PFSK-1 (cell line): ENCODE measurements at regions not wholly inside any gene's neighbourhood (a gene's known extent, or its start where the extent isn't known, plus 50 kb on each side); places are given as distances from the start of the nearest gene placed in this dataset.

ENCODE experiments used
- FOXP2 ChIP-seq: optimal IDR thresholded peaks from 2 replicates; pipeline ENCODE3; 2011; ENCODE audit warnings: borderline replicate concordance, control low read depth, inconsistent platforms; ENCODE audit not compliant: insufficient read depth; ENCODE audit errors: extremely low read length, extremely low read depth
- POLR2AphosphoS5 ChIP-seq: IDR thresholded peaks from 2 replicates; pipeline ENCODE4 v1.6.1; 2012; ENCODE audit warnings: low read depth, mild to moderate bottlenecking, control low read depth, low read length, moderate library complexity
- SIN3A ChIP-seq: IDR thresholded peaks from 2 replicates; pipeline ENCODE4 v1.6.1; 2012; ENCODE audit warnings: mild to moderate bottlenecking, low read length, moderate library complexity, borderline replicate concordance; ENCODE audit not compliant: insufficient read depth
- TAF1 ChIP-seq: IDR thresholded peaks from 2 replicates; pipeline ENCODE4 v1.6.1; 2012; ENCODE audit warnings: low read length, control low read depth, borderline replicate concordance; ENCODE audit not compliant: insufficient read depth
- TF ChIP-seq, protein P1 (sequence below), 2 experiments: IDR thresholded peaks; 2 replicates each; pipeline versions ENCODE4 v1.6.1 to v1.8.0; 2011 to 2012; ENCODE audit warnings: low read depth in 2 of 2, low read length in 2 of 2, control low read depth in 1 of 2, inconsistent platforms in 1 of 2, mild to moderate bottlenecking in 1 of 2, moderate library complexity in 1 of 2; ENCODE audit not compliant: insufficient read depth in 1 of 2

DNA sequence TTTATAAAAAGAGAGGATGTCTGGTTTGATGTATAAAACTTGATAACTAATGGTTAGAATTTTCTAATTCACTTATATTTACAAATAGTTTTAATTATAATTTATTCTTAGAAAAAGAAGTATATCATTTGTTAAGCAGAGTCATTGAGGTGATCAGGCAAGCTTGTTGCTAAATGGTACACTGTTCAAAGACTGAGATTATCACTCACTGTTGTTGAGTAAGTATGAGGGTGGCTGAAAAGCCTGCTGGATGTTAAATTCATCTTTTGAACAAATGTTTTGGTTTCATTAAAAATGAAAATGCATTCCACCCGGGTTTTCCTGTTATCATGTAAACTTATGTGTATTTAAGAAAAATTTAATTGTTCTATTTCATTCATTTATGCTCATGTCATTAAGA, 451.8 kb downstream of the ADAMTS20 start:
- TF ChIP-seq POLR2AphosphoS5 = no peak
- TF ChIP-seq FOXP2 = no peak
- no peak for TF ChIP-seq TAF1
- TF ChIP-seq, protein P1, sequence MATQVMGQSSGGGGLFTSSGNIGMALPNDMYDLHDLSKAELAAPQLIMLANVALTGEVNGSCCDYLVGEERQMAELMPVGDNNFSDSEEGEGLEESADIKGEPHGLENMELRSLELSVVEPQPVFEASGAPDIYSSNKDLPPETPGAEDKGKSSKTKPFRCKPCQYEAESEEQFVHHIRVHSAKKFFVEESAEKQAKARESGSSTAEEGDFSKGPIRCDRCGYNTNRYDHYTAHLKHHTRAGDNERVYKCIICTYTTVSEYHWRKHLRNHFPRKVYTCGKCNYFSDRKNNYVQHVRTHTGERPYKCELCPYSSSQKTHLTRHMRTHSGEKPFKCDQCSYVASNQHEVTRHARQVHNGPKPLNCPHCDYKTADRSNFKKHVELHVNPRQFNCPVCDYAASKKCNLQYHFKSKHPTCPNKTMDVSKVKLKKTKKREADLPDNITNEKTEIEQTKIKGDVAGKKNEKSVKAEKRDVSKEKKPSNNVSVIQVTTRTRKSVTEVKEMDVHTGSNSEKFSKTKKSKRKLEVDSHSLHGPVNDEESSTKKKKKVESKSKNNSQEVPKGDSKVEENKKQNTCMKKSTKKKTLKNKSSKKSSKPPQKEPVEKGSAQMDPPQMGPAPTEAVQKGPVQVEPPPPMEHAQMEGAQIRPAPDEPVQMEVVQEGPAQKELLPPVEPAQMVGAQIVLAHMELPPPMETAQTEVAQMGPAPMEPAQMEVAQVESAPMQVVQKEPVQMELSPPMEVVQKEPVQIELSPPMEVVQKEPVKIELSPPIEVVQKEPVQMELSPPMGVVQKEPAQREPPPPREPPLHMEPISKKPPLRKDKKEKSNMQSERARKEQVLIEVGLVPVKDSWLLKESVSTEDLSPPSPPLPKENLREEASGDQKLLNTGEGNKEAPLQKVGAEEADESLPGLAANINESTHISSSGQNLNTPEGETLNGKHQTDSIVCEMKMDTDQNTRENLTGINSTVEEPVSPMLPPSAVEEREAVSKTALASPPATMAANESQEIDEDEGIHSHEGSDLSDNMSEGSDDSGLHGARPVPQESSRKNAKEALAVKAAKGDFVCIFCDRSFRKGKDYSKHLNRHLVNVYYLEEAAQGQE (IDR thresholded peaks at IDR 0.05; ENCODE audit: insufficient read depth in 1 of 2, low read depth in 2 of 2, low read length in 2 of 2) = no peak
- TF ChIP-seq SIN3A = no peak

DNA sequence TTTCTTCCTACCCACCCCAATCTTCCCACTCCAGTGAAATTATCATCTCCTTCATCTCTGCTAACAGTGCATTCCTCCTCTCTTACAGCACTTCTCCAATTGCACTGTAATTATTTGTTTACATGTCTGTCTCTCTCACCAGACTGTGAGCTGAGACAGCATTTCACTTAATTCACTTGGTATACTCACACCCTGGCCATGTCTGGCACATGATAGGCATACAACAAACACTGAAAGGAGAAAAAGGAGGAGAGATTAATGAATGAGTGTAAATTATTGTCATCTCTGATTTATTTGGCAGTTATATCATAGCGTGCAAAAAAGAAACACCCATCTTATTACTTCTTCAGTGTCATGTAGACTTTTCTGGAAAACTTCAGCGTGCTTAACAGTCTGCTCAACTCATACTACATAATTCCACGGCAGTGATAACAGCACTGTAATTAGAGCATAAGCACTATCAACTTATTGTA, 452.3 kb downstream of the ADAMTS20 start:
- TF ChIP-seq TAF1 (no peak), SIN3A (no peak), POLR2AphosphoS5 (no peak), FOXP2 (no peak)
- TF ChIP-seq, protein P1 (IDR thresholded peaks at IDR 0.05; ENCODE audit: insufficient read depth in 1 of 2, low read depth in 2 of 2, low read length in 2 of 2) = no peak

DNA sequence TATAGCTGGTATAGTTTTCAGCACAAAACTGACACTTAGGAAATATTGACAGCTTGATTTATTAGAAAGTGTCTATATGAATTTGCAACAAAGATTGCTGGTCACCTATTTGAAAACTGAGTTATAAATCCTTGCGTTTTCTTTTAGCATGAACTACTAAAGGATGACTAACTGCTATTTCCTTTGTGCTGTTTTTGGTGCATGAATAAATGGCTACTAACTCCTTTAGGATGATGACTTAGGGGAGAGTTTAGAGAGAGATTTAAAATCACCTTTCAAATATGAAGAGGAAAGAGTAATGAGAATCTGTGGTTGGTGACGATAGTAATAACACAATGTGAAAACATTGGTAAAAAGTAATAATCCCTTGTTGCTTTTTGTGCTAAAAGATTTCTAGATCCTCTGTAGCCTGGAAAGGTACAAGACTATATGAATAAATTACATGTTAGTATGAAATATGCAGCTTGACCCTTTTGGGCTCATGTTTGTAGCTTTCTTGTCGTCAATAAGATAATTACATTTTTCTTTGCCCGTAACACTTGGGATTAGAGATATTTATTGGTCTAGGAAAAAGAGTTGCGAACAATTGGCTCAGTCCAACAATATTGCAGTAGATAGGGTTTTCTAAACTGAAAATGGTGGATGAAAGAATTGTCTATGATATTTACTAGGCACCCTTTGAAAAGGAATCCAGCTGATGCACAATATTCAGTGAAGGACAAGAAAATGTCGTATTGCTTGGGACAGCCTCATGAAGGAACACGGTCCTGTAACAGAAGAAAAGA, 453.0 kb downstream of the ADAMTS20 start:
- TF ChIP-seq POLR2AphosphoS5 (no peak), FOXP2 (no peak), TAF1 (no peak), SIN3A (no peak)
- TF ChIP-seq, protein P1 (IDR thresholded peaks at IDR 0.05; ENCODE audit: insufficient read depth in 1 of 2, low read depth in 2 of 2, low read length in 2 of 2) = no peak

DNA sequence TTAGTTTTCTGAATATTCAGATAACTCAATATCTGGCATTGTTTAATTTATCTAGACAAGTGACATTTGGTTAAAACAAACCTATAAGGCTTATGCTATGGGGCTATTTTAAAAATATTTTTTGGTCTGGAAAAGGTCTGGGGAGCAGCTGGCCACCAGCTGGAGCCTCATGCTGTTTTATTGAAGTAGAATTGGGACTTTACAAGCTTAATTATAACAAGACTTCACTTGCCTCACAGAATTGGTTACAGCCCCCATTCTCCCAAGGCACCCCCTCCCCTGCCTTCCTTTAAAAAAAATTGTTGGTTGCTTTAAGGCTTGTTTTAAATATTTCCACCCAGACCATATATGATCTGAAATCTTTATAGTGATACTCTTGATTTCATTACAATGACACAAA, 453.9 kb downstream of the ADAMTS20 start:
- TF ChIP-seq FOXP2 = no peak
- no peak for TF ChIP-seq SIN3A
- no peak for TF ChIP-seq TAF1
- no peak for TF ChIP-seq POLR2AphosphoS5
- TF ChIP-seq, protein P1 (IDR thresholded peaks at IDR 0.05; ENCODE audit: insufficient read depth in 1 of 2, low read depth in 2 of 2, low read length in 2 of 2) = no peak

DNA sequence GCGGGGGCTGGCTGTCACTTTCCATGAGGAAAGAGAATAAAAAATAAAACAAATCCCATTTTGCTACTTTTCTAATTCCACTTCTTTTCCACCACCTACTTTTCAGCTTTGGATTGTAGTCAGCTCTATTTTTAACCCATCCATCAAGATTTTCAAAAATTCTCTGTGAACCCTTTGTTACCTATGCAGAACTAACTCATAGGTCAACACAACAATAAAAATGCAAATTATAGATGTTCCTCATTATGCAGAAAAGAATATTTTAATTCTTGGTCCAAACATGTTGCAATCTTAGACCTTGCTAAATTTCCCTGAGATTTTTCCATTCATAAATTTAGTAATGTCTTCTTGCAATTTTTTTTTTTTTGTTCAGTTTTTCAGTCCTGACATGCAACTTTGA, 454.5 kb downstream of the ADAMTS20 start:
- TF ChIP-seq TAF1 (no peak), FOXP2 (no peak), SIN3A (no peak), POLR2AphosphoS5 (no peak)
- TF ChIP-seq, protein P1 (IDR thresholded peaks at IDR 0.05; ENCODE audit: insufficient read depth in 1 of 2, low read depth in 2 of 2, low read length in 2 of 2) = no peak
